ENCODE measurements at regions not wholly inside any gene's neighbourhood (a gene's known extent, or its start where the extent isn't known, plus 50 kb on each side); places are given as distances from the start of the nearest gene placed in this dataset.
A peak's percentile ranks its signal among the peaks of the same experiment; 100 is the strongest.
"Not testable (repeated sequence)": the region's sequence is repeated elsewhere in the genome, so short reads cannot be mapped to it uniquely, and the experiment has no call there.

GRCh38 chr3:177629276-177629675 lies 432.0 kb upstream of the TBL1XR1 start:
- Histone ChIP-seq H3K27ac (no peak overlapping the region), H3K4me3 (no peak overlapping the region), H3K27me3 (no peaks in the 10 kb centered on the region), H3K4me1 (peaks cover 0 to 12% (median 0%) of the 10 kb centered on the region in 12 donors), H3K9me3 (no peaks in the 10 kb centered on the region), H3K36me3 (no peaks in the 10 kb centered on the region)
- ATAC-seq, result no peak
- WGBS, 4 donors, result 54 to 68% (median 62%) methylated on average over 3 of the region's 3 CpGs
- no peak for DNase-seq
- TF ChIP-seq POLR2A (IDR thresholded peaks at IDR 0.05), result no peak
- TF ChIP-seq CTCF (IDR thresholded peaks at IDR 0.05), result no peak
- intact Hi-C loops (cut with DNase I), result loop anchor here in 1 of 10 donors (10.0 kb wide), 1 partner anchor 56 kb away; no protein-coding TSS in a partner anchor

GRCh38 chr3:177633671-177634207 lies 436.5 kb upstream of the TBL1XR1 start:
- Histone ChIP-seq H3K9me3 (peaks cover 0 to 12% (median 0%) of the 10 kb centered on the region in 12 donors), H3K4me1 (peaks cover 0 to 12% (median 0%) of the 10 kb centered on the region in 12 donors), H3K27ac (no peak overlapping the region), H3K4me3 (no peak overlapping the region), H3K36me3 (no peaks in the 10 kb centered on the region), H3K27me3 (no peaks in the 10 kb centered on the region)
- 73 to 80% (median 76%) methylated on average over 5 of the region's 5 CpGs for WGBS, 4 donors
- no peak for DNase-seq
- intact Hi-C loops (cut with DNase I), result no loop called here
- peak in 2 of 4 donors; percentile 33 to 34 for ATAC-seq
- no peak for TF ChIP-seq POLR2A (IDR thresholded peaks at IDR 0.05)
- no peak for TF ChIP-seq CTCF (IDR thresholded peaks at IDR 0.05)

DNA sequence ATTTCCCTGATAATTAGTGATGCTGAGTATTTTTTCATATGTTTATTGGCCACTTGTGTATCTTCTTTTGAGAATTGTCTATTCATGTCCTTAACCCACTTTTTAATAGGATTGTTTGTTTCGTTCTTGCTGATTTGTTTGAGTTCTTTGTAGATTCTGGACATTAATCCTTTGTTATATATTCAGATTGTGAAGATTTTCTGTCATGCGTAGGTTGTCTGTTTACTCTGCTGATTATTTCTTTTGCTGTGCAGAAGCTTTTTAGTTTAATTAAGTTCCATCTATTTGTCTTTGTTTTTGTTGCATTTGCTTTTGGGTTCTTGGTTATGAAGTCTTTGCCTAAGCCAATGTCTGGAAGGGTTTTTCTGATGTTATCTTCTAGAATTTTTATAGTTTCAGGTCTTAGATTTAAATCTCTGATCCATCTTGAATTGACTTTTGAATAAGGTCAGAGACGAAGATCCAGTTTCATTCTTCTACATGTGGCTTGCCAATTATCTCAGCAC lies 438.4 kb upstream of the TBL1XR1 start:
- H3K27me3 ChIP-seq; intact Hi-C loops (cut with DNase I); DNase-seq; ATAC-seq; H3K4me3 ChIP-seq; H3K27ac ChIP-seq; H3K36me3 ChIP-seq: not testable (repeated sequence)
- Histone ChIP-seq H3K9me3 (peaks cover 0 to 16% (median 0%) of the 10 kb centered on the region in 12 donors), H3K4me1 (peaks cover 0 to 12% (median 0%) of the 10 kb centered on the region in 12 donors)
- WGBS, 4 donors, result 92 to 99% (median 97%) methylated on average over 3 of the region's 3 CpGs

GRCh38 chr3:177640319-177640965 lies 443.2 kb upstream of the TBL1XR1 start:
- peak in 2 of 5 donors; percentile 18 to 32 for DNase-seq
- no peak overlapping the region for H3K27ac ChIP-seq
- H3K36me3 ChIP-seq, result no peaks in the 10 kb centered on the region
- H3K4me3 ChIP-seq, result no peak overlapping the region
- H3K9me3 ChIP-seq, result peaks cover 0 to 16% (median 0%) of the 10 kb centered on the region in 12 donors
- intact Hi-C loops (cut with DNase I), result no loop called here
- peaks cover 0 to 20% (median 2%) of the 10 kb centered on the region in 12 donors for H3K4me1 ChIP-seq
- peak in 2 of 4 donors; percentile 49 to 67 for ATAC-seq
- no peaks in the 10 kb centered on the region for H3K27me3 ChIP-seq
- 18 to 72% (median 48%) methylated on average over 7 to 8 of the region's 8 CpGs for WGBS, 4 donors
- TF ChIP-seq POLR2A (IDR thresholded peaks at IDR 0.05) (no peak), CTCF (IDR thresholded peaks at IDR 0.05) (no peak)

Data from heart left ventricle (tissue), 16 donors.